Activated naive CD8-positive, alpha-beta T cell treated with anti-CD3 and anti-CD28 coated beads for 36 hours (primary cell): ENCODE measurements at regions not wholly inside any gene's neighbourhood (a gene's known extent, or its start where the extent isn't known, plus 50 kb on each side); places are given as distances from the start of the nearest gene placed in this dataset.
"Not testable (repeated sequence)": the region's sequence is repeated elsewhere in the genome, so short reads cannot be mapped to it uniquely, and the experiment has no call there.

Experiments used
- DNase-seq: peaks from one replicate; pipeline ENCODE4 v3.0.0; 2021
- H3K27ac Mint-ChIP-seq: one replicate; pipeline ENCODE4 v1.8.0; 2022; ENCODE audit warnings: mild to moderate bottlenecking, moderate library complexity, mixed read lengths
- H3K27me3 Mint-ChIP-seq: one replicate; pipeline ENCODE4 v1.8.0; 2022; ENCODE audit warnings: mild to moderate bottlenecking, mixed read lengths
- H3K36me3 Mint-ChIP-seq: one replicate; pipeline ENCODE4 v1.8.0; 2021; ENCODE audit warnings: mild to moderate bottlenecking, mixed read lengths
- H3K4me1 Mint-ChIP-seq: one replicate; pipeline ENCODE4 v1.8.0; 2021; ENCODE audit warnings: mixed read lengths
- H3K4me3 Mint-ChIP-seq: one replicate; pipeline ENCODE4 v1.8.0; 2022; ENCODE audit warnings: mild to moderate bottlenecking, moderate library complexity, mixed read lengths
- H3K9me3 Mint-ChIP-seq: one replicate; pipeline ENCODE4 v1.8.0; 2022; ENCODE audit warnings: mixed read lengths

GRCh38 chr13:48876289-48876688 is 99.4 kb upstream of the FNDC3A start:
- peaks cover 2% of the 10 kb centered on the region for H3K9me3 Mint-ChIP-seq
- H3K36me3 Mint-ChIP-seq = peaks cover 1% of the 10 kb centered on the region
- no peak for DNase-seq
- no peak overlapping the region for H3K27ac Mint-ChIP-seq
- H3K4me3 Mint-ChIP-seq = no peak overlapping the region
- H3K4me1 Mint-ChIP-seq = peaks cover 21% of the 10 kb centered on the region
- H3K27me3 Mint-ChIP-seq = peaks cover 10% of the 10 kb centered on the region

DNA sequence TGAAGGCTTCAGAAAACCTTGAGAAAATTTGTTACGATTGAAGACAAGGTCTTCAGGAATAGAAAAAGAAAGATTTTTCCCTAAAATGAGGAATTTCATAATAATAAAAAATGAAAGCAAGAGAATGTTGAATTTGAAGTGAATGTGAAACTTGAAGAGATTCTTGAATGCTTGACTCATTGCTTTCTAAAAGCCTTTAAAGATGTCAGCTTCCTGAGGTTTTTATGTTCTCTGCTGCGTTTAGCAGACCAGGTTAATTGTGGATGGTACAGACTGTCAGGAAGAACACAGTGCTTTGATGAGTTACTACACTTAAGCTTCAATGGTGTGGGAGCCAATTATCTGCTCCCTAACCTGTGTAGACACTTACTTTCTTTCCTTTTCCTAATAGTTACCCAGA is 96.3 kb upstream of the FNDC3A start:
- Mint-ChIP-seq H3K27ac (peak overlapping the region; percentile 46), H3K27me3 (peaks cover 6% of the 10 kb centered on the region), H3K36me3 (peaks cover 6% of the 10 kb centered on the region), H3K9me3 (peaks cover 5% of the 10 kb centered on the region), H3K4me1 (peaks cover 37% of the 10 kb centered on the region), H3K4me3 (no peak overlapping the region)
- no peak for DNase-seq

DNA sequence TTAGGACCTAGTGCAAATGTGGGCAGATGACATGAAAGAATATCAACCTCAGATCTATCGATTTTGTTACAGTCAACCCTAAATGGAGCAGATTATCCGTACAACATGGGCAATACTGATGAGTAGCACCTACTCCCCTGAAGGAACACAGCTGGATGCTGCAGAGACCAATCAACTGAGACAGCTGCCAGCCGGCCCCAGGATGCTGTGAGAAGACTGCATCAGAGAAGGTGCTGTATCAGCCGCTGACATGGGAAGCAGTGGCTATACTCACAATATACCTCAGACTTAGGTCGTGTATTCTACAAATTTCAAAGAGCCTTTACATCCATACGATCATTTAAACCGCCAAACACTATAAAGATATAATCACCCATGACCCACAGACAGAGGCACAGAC is 95.9 kb upstream of the FNDC3A start:
- Mint-ChIP-seq H3K27me3 (peaks cover 6% of the 10 kb centered on the region), H3K4me1 (peaks cover 40% of the 10 kb centered on the region), H3K9me3 (peaks cover 5% of the 10 kb centered on the region), H3K36me3 (peaks cover 6% of the 10 kb centered on the region), H3K4me3 (no peak overlapping the region), H3K27ac (peak overlapping the region; percentile 19)
- no peak for DNase-seq

DNA sequence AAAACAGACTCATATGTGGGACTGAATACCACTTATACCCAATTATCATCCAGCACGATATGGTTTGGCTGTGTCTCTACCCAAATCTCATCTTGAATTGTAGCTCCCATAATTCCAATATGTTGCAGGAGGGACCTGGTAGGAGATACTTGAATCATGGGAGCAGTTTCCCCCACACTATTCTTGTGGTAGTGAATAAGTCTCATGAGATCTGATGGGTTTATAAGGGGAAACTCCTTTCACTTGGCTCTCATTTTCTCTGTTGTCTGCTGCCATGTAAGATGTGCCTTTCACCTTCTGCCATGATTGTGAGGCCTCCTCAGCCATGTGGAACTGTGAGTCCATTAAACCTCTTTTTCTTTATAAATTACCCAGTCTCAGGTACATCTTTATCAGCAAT is 91.9 kb upstream of the FNDC3A start:
- not testable (repeated sequence) for H3K27me3 Mint-ChIP-seq, H3K4me3 Mint-ChIP-seq, H3K36me3 Mint-ChIP-seq, H3K9me3 Mint-ChIP-seq, DNase-seq
- peaks cover 50% of the 10 kb centered on the region for H3K4me1 Mint-ChIP-seq
- H3K27ac Mint-ChIP-seq = peak overlapping the region; percentile 83

GRCh38 chr13:48885027-48885395 is 90.7 kb upstream of the FNDC3A start:
- Mint-ChIP-seq H3K4me1 (peaks cover 40% of the 10 kb centered on the region), H3K4me3 (no peak overlapping the region)

GRCh38 chr13:48888613-48889012 is 87.1 kb upstream of the FNDC3A start:
- Mint-ChIP-seq H3K4me1 (peaks cover 41% of the 10 kb centered on the region), H3K36me3 (peaks cover 3% of the 10 kb centered on the region), H3K4me3 (no peak overlapping the region), H3K27ac (no peak overlapping the region), H3K27me3 (no peaks in the 10 kb centered on the region), H3K9me3 (peaks cover 5% of the 10 kb centered on the region)
- DNase-seq = no peak

More at GRCh38 chr13:48885027-48885395, 90.7 kb upstream of the FNDC3A start:
- Mint-ChIP-seq H3K36me3 (peaks cover 6% of the 10 kb centered on the region), H3K27me3 (no peaks in the 10 kb centered on the region), H3K27ac (peak overlapping the region; percentile 60), H3K9me3 (peaks cover 5% of the 10 kb centered on the region)
- DNase-seq = no peak

DNA sequence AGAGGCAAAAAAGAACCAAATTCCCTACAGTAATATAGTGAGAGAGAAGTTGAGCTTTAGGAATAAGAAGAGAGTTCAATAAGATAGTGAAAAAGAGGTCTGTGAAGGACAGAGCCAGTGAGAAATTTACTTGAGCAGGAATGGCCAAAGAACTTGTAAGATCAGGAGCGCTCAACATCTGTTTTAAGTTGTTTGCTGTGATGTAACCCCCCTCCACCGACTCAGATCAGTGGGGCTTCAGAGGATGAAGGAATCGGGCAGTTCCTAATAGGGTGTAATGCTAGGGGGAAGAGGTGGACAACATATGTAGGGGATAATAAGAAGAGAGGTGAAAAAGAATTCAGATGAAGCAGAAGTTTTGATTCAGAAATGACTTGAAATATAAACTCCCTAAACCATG is 85.3 kb upstream of the FNDC3A start:
- DNase-seq = no peak
- Mint-ChIP-seq H3K4me1 (peaks cover 25% of the 10 kb centered on the region), H3K9me3 (peaks cover 4% of the 10 kb centered on the region), H3K36me3 (no peaks in the 10 kb centered on the region), H3K4me3 (no peak overlapping the region), H3K27me3 (no peaks in the 10 kb centered on the region), H3K27ac (no peak overlapping the region)

DNA sequence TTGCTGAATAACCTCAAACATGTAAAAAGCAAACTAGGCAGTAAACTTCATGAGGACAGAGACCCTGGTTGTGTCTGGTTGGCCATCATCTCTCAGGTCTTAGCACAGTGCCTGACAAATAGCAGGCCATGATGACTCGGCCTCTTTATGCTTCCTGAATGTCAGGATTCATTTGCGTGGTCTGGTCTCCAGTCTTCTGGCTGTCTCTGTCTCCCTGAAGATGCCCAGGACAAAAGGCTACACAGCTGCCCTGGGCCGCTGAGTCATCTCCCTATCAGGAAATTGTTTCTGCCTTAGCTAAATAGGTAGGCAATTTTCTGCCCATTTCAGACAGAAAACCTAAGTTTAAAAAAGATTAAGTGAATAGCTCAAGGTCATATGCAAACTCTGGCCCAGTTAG is 84.1 kb upstream of the FNDC3A start:
- Mint-ChIP-seq H3K4me1 (peaks cover 20% of the 10 kb centered on the region), H3K27me3 (peaks cover 7% of the 10 kb centered on the region), H3K9me3 (peaks cover 4% of the 10 kb centered on the region), H3K36me3 (no peaks in the 10 kb centered on the region), H3K4me3 (no peak overlapping the region), H3K27ac (no peak overlapping the region)
- no peak for DNase-seq

DNA sequence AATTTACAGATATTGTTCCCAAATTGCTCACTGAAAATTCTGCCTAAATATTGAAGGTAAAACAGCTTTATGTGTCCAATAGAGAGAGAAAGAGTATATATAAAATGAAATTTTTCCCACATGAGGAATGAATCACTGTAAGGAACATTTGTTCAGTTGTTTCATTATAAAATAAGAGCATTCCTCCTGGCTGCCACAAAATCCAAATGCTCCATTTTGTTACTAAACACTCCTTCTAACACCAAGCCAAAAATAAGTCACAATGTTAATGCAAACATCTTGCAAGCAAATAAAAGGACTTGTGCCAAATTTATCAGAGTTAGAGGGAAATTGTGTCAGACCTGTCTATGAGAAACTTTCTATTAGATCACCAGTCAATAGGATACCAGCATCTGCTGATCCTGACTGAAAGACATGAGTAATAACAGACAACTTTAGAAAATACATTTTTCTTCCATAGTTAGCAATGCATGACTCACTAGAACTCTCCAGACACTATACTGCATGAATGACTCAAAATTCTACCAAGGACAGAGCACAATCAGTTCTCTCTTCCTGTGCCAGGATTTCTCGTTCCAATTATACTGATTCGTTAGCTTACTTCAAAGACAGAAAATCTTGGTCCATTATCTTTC is 83.5 kb upstream of the FNDC3A start:
- no peak overlapping the region for H3K4me3 Mint-ChIP-seq
- H3K27ac Mint-ChIP-seq = peak overlapping the region; percentile 70
- peaks cover 4% of the 10 kb centered on the region for H3K9me3 Mint-ChIP-seq
- no peaks in the 10 kb centered on the region for H3K36me3 Mint-ChIP-seq
- H3K27me3 Mint-ChIP-seq = peaks cover 7% of the 10 kb centered on the region
- H3K4me1 Mint-ChIP-seq = peaks cover 20% of the 10 kb centered on the region
- no peak for DNase-seq

DNA sequence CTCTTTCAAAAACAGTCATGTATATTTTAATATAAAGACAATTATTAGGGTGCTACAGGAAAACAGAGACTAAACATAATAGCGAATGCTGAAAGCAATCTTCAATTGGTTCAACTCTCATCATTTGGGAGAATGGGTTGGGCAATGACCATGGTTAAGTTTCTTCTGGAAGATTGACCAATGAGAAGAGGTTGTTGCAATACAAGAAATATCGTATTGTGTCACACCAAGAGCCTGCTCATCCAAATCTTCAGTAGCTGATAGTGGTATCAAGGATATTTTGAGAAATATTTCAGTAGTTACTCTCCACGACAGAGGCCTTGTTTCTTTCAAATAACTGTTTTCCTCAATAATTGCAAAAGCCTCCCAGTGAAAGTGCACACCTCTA is 83.0 kb upstream of the FNDC3A start:
- H3K9me3 Mint-ChIP-seq = peaks cover 4% of the 10 kb centered on the region
- DNase-seq = no peak
- peak overlapping the region; percentile 70 for H3K27ac Mint-ChIP-seq
- H3K4me1 Mint-ChIP-seq = peaks cover 20% of the 10 kb centered on the region
- no peaks in the 10 kb centered on the region for H3K36me3 Mint-ChIP-seq
- no peak overlapping the region for H3K4me3 Mint-ChIP-seq
- peaks cover 7% of the 10 kb centered on the region for H3K27me3 Mint-ChIP-seq

GRCh38 chr13:48896312-48896711 is 79.4 kb upstream of the FNDC3A start:
- Mint-ChIP-seq H3K9me3 (peaks cover 2% of the 10 kb centered on the region), H3K27me3 (peaks cover 25% of the 10 kb centered on the region), H3K4me3 (no peak overlapping the region), H3K27ac (no peak overlapping the region), H3K36me3 (no peaks in the 10 kb centered on the region), H3K4me1 (peaks cover 17% of the 10 kb centered on the region)
- DNase-seq = no peak

DNA sequence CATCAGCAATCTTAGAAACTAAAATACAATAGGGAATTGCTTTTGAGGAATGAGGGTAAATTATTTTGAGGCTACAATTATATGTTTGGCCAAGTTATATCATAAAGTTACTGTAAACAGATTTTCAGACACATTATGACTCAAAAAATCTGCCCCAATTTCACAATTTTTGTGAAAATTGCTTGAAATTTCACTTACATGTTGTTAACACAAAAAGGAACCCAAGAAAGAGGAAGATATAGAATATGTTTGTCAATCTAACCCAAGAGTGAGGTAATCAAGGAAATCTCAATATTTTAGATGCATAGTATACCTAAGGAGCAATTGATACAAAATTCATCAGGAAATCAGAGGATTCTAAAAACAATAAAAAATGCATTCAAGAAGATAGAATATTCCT is 73.9 kb upstream of the FNDC3A start:
- peaks cover 2% of the 10 kb centered on the region for H3K4me1 Mint-ChIP-seq
- H3K27ac Mint-ChIP-seq = no peak overlapping the region
- no peak overlapping the region for H3K4me3 Mint-ChIP-seq
- H3K27me3 Mint-ChIP-seq = peaks cover 25% of the 10 kb centered on the region
- no peak for DNase-seq
- H3K9me3 Mint-ChIP-seq = no peaks in the 10 kb centered on the region
- H3K36me3 Mint-ChIP-seq = no peaks in the 10 kb centered on the region

- no peak overlapping the region for H3K4me3 Mint-ChIP-seq
- H3K9me3 Mint-ChIP-seq = no peaks in the 10 kb centered on the region
- no peaks in the 10 kb centered on the region for H3K36me3 Mint-ChIP-seq
- no peak overlapping the region for H3K27ac Mint-ChIP-seq
- peaks cover 2% of the 10 kb centered on the region for H3K4me1 Mint-ChIP-seq
- no peak for DNase-seq
- H3K27me3 Mint-ChIP-seq = peaks cover 25% of the 10 kb centered on the region
These were observed 73.3 kb upstream of the FNDC3A start for GRCh38 chr13:48902368-48902767.

GRCh38 chr13:48904668-48905290 is 70.9 kb upstream of the FNDC3A start:
- no peak for DNase-seq
- Mint-ChIP-seq H3K27me3 (peaks cover 24% of the 10 kb centered on the region), H3K27ac (no peak overlapping the region), H3K9me3 (no peaks in the 10 kb centered on the region), H3K4me1 (peaks cover 2% of the 10 kb centered on the region), H3K4me3 (no peak overlapping the region), H3K36me3 (no peaks in the 10 kb centered on the region)

DNA sequence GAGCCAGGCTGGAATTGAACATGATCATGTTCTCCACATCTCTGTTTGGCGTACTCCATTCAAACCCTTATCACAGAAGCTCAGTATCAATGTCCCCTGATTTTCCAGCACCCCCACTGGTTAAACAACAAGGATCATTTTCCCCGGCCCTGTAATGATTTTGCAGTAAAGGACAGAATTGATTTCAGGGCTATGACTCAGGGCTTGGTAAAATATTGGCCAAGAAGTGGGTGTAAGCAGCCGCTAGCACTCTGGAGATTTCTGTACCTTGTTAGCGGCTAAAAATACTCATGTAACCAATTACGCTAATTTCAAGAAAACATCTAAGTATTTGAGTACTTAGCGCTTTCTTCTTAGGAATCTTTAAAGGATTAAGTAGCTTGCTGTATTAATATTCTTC is 69.5 kb upstream of the FNDC3A start:
- H3K4me3 Mint-ChIP-seq = no peak overlapping the region
- no peaks in the 10 kb centered on the region for H3K36me3 Mint-ChIP-seq
- no peaks in the 10 kb centered on the region for H3K9me3 Mint-ChIP-seq

GRCh38 chr13:48908381-48909055 is 67.2 kb upstream of the FNDC3A start:
- no peak for DNase-seq
- no peaks in the 10 kb centered on the region for H3K9me3 Mint-ChIP-seq
- no peaks in the 10 kb centered on the region for H3K36me3 Mint-ChIP-seq
- peaks cover 2% of the 10 kb centered on the region for H3K4me1 Mint-ChIP-seq
- H3K4me3 Mint-ChIP-seq = no peak overlapping the region
- peaks cover 9% of the 10 kb centered on the region for H3K27me3 Mint-ChIP-seq
- no peak overlapping the region for H3K27ac Mint-ChIP-seq

More for the DNA sequence above, 69.5 kb upstream of the FNDC3A start:
- H3K27ac Mint-ChIP-seq = no peak overlapping the region
- DNase-seq = no peak
- H3K27me3 Mint-ChIP-seq = peaks cover 18% of the 10 kb centered on the region
- H3K4me1 Mint-ChIP-seq = peaks cover 2% of the 10 kb centered on the region
